ELF-1 (cell line): ENCODE measurements at regions not wholly inside any gene's neighbourhood (a gene's known extent, or its start where the extent isn't known, plus 50 kb on each side); places are given as distances from the start of the nearest gene placed in this dataset.

ENCODE experiments used
- DNase-seq: peaks from one replicate; pipeline ENCODE4 v3.0.0-alpha.2; 2016; ENCODE audit warnings: low read depth, low spot score

GRCh38 chrX:87727620-87728019, 210.0 kb downstream of the KLHL4 start:
- no peak for DNase-seq

GRCh38 chrX:87728024-87728423, 210.4 kb downstream of the KLHL4 start:
- no peak for DNase-seq

- DNase-seq: no peak
Observed at GRCh38 chrX:87728459-87728858, 210.9 kb downstream of the KLHL4 start.

- no peak for DNase-seq
Observed at GRCh38 chrX:87732133-87732532, 214.5 kb downstream of the KLHL4 start.

- no peak for DNase-seq
Observed at GRCh38 chrX:87736576-87736975, 219.0 kb downstream of the KLHL4 start.

- DNase-seq: no peak
Observed at GRCh38 chrX:87744391-87744790, 226.8 kb downstream of the KLHL4 start.

GRCh38 chrX:87755493-87755892, 237.9 kb downstream of the KLHL4 start:
- DNase-seq: no peak

GRCh38 chrX:87788976-87789375, 271.4 kb downstream of the KLHL4 start:
- DNase-seq: no peak

- no peak for DNase-seq
Observed at GRCh38 chrX:87798039-87798438, 280.4 kb downstream of the KLHL4 start.

GRCh38 chrX:87805829-87806490, 288.4 kb downstream of the KLHL4 start:
- DNase-seq: peak; percentile 38

- no peak for DNase-seq
Observed at GRCh38 chrX:87808576-87809243, 291.1 kb downstream of the KLHL4 start.

- no peak for DNase-seq
Observed at GRCh38 chrX:87813566-87813965, 296.0 kb downstream of the KLHL4 start.

GRCh38 chrX:87846956-87847355, 329.4 kb downstream of the KLHL4 start:
- DNase-seq: no peak

GRCh38 chrX:87873347-87873941, 355.8 kb downstream of the KLHL4 start:
- DNase-seq: no peak

- DNase-seq: no peak
Observed at GRCh38 chrX:87874043-87874442, 356.4 kb downstream of the KLHL4 start.

- no peak for DNase-seq
Observed at GRCh38 chrX:87878926-87879325, 361.3 kb downstream of the KLHL4 start.

GRCh38 chrX:87890437-87890836, 372.8 kb downstream of the KLHL4 start:
- no peak for DNase-seq

GRCh38 chrX:87895421-87895820, 377.8 kb downstream of the KLHL4 start:
- DNase-seq: no peak

GRCh38 chrX:87896057-87896456, 378.5 kb downstream of the KLHL4 start:
- DNase-seq: no peak

- no peak for DNase-seq
Observed at GRCh38 chrX:87900320-87900908, 382.8 kb downstream of the KLHL4 start.

GRCh38 chrX:87901060-87901459, 383.5 kb downstream of the KLHL4 start:
- DNase-seq: no peak

- no peak for DNase-seq
Observed at GRCh38 chrX:87914726-87915125, 397.1 kb downstream of the KLHL4 start.

- no peak for DNase-seq
Observed at GRCh38 chrX:87924619-87925018, 407.0 kb downstream of the KLHL4 start.
